ENCODE measurements at regions not wholly inside any gene's neighbourhood (a gene's known extent, or its start where the extent isn't known, plus 50 kb on each side); places are given as distances from the start of the nearest gene placed in this dataset.

DNA sequence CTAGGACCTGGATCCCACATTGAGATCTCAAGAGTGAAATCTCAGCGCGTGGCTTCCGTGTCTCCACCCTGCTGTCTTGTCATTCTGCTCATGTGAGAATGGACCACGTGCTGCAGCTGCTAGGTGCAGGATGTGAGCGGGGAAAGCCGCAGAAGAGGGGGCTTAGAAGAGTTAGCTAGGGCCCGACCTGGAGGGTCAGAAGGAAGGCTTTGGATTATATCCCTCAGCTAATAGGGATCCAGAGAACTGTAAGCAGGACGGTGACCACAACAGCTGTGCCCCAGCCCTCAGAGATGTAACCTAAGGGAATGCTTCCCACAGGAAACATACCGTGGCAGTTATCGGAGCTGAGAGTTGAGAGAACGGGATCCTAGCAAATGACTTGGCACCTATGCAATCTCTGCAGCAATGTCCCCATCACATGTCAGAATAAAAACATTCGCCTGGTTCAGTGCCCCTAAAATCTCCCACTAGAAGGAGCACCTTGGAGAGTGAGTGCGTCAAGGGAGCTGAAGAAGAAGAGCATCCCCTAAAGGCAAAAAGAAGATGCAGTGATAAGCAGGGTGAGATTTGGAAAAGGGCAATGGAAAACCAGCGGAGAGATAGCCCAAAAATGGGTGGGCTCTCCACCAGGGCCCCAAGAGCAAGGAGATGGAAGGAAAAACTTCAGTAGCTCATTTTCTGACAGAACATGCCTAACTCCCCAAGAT, 76.9 kb upstream of the ST8SIA2 start:
- CTCF ChIA-PET, result interaction anchor here (1.4 kb wide), 1 partner anchor 10 kb away, joined by 3 read pairs; no protein-coding TSS in a partner anchor
- Histone ChIP-seq H3K4me2 (ENCODE audit: low read length) (no peak overlapping the region), H3K9ac (ENCODE audit: low read length) (no peak overlapping the region), H3K4me3 (replicated peaks in 1 of 2; ENCODE audit: low read depth in 1 of 2, low read length in 2 of 2) (no peak overlapping the region), H3K4me1 (ENCODE audit: control insufficient read depth in 1 of 2, insufficient read depth in 2 of 2, low read length in 2 of 2) (no peaks in the 10 kb centered on the region), H3K27me3 (ENCODE audit: insufficient read depth, low read length) (peaks cover 65% of the 10 kb centered on the region), H3K9me2 (ENCODE audit: insufficient read depth) (no peaks in the 10 kb centered on the region), H3K9me3 (ENCODE audit: control insufficient read depth in 1 of 2, insufficient read depth in 1 of 2, low read depth in 1 of 2, low read length in 2 of 2) (no peaks in the 10 kb centered on the region), H3K79me2 (ENCODE audit: insufficient read depth, low read length) (no peaks in the 10 kb centered on the region), H2AFZ (ENCODE audit: low read depth, low read length, poor library complexity, severe bottlenecking) (no peak overlapping the region), H4K20me1 (ENCODE audit: insufficient read depth) (no peaks in the 10 kb centered on the region), H3K27ac (ENCODE audit: low read depth, low read length) (no peak overlapping the region), H3K36me3 (ENCODE audit: control insufficient read depth in 1 of 2, insufficient read depth in 2 of 2, low read length in 2 of 2) (no peaks in the 10 kb centered on the region)
- POLR2A ChIA-PET, result no interaction called here
- ATAC-seq, result no peak
- no TSS peak for BruUV-seq (replicated peaks)
- RAD21 ChIA-PET (ENCODE audit: low non-redundant PET in 1 of 2, low total read pairs in 2 of 2, uncharacterized antibody in 2 of 2, unreplicated experiment in 2 of 2), result no interaction called here
- no peak for DNase-seq (ENCODE audit: low read depth, low spot score)
- intact Hi-C loops (cut with micrococcal nuclease), result no loop called here
- no peak for TF ChIP-seq JUND (IDR thresholded peaks at IDR 0.05)
- no peak for TF ChIP-seq SP1 (IDR thresholded peaks at IDR 0.05; ENCODE audit: low read depth)
- TF ChIP-seq, protein P1, sequence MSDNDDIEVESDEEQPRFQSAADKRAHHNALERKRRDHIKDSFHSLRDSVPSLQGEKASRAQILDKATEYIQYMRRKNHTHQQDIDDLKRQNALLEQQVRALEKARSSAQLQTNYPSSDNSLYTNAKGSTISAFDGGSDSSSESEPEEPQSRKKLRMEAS (IDR thresholded peaks at IDR 0.05), result no peak
- TF ChIP-seq EZH2phosphoT487 (IDR thresholded peaks at IDR 0.05; ENCODE audit: borderline replicate concordance), result no peak
- no peak for TF ChIP-seq EZH2 (IDR thresholded peaks at IDR 0.05)
- TF ChIP-seq POLR2A (IDR thresholded peaks at IDR 0.05; ENCODE audit: borderline replicate concordance, extremely low read depth, insufficient read depth, insufficient read length), result no peak

DNA sequence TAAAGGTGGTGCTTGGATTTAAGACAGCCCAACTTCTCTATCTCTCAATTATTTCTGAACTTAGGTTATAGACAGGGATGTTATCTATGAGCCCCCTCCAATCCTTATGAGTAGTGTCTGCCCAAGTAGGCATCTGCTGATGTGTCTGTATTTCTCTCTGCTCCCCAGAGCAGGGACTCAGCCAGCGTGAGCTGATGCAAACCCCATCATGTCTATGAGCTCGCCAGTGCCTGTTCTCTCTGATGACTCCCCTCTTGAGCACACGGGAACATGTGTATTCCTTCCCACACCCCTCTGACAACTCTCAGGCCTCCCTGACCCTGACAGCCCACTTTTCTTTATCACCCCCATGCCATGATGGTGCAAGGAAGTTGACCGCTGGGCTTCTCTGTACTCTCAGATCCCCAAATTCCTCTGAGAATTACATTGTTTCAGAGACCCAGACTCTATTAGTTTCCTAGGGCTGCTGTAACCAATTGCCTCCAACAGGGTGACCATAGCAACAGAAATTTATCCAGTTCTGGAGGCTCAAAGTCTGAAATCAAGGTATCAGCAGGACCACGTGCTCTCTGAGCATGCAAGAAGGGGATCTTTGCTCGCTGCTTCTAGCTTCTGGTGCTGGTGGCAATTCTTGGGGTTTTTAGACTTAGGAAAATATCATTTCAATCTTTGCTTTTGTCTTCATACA, 73.5 kb upstream of the ST8SIA2 start:
- CTCF ChIA-PET, result no interaction called here
- peaks cover 67% of the 10 kb centered on the region for H3K27me3 ChIP-seq (ENCODE audit: insufficient read depth, low read length)
- intact Hi-C loops (cut with micrococcal nuclease), result no loop called here
- no peaks in the 10 kb centered on the region for H3K36me3 ChIP-seq (ENCODE audit: control insufficient read depth in 1 of 2, insufficient read depth in 2 of 2, low read length in 2 of 2)
- BruUV-seq (replicated peaks), result no TSS peak
- ATAC-seq (no peak), DNase-seq (ENCODE audit: low read depth, low spot score) (no peak)
- H3K9me2 ChIP-seq (ENCODE audit: insufficient read depth), result no peaks in the 10 kb centered on the region
- H3K4me2 ChIP-seq (ENCODE audit: low read length), result no peak overlapping the region
- RAD21 ChIA-PET (ENCODE audit: low non-redundant PET in 1 of 2, low total read pairs in 2 of 2, uncharacterized antibody in 2 of 2, unreplicated experiment in 2 of 2), result no interaction called here
- no peak overlapping the region for H3K9ac ChIP-seq (ENCODE audit: low read length)
- no peaks in the 10 kb centered on the region for H3K9me3 ChIP-seq (ENCODE audit: control insufficient read depth in 1 of 2, insufficient read depth in 1 of 2, low read depth in 1 of 2, low read length in 2 of 2)
- no peaks in the 10 kb centered on the region for H3K79me2 ChIP-seq (ENCODE audit: insufficient read depth, low read length)
- POLR2A ChIA-PET, result no interaction called here
- no peaks in the 10 kb centered on the region for H3K4me1 ChIP-seq (ENCODE audit: control insufficient read depth in 1 of 2, insufficient read depth in 2 of 2, low read length in 2 of 2)
- H4K20me1 ChIP-seq (ENCODE audit: insufficient read depth), result no peaks in the 10 kb centered on the region
- no peak overlapping the region for H2AFZ ChIP-seq (ENCODE audit: low read depth, low read length, poor library complexity, severe bottlenecking)
- no peak overlapping the region for H3K4me3 ChIP-seq (replicated peaks in 1 of 2; ENCODE audit: low read depth in 1 of 2, low read length in 2 of 2)
- H3K27ac ChIP-seq (ENCODE audit: low read depth, low read length), result no peak overlapping the region
- TF ChIP-seq SP1 (IDR thresholded peaks at IDR 0.05; ENCODE audit: low read depth) (no peak), SIN3A (IDR thresholded peaks at IDR 0.05; ENCODE audit: low read depth) (no peak), ELF1 (IDR thresholded peaks at IDR 0.05; ENCODE audit: borderline replicate concordance, low read depth) (no peak), FOSL1 (IDR thresholded peaks at IDR 0.05; ENCODE audit: low read depth) (no peak), TCF7L2 (IDR thresholded peaks at IDR 0.05; ENCODE audit: borderline replicate concordance, extremely low read depth, insufficient read depth, insufficient read length) (no peak), SRF (IDR thresholded peaks at IDR 0.05; ENCODE audit: low read depth) (no peak)
- TF ChIP-seq, protein P2, sequence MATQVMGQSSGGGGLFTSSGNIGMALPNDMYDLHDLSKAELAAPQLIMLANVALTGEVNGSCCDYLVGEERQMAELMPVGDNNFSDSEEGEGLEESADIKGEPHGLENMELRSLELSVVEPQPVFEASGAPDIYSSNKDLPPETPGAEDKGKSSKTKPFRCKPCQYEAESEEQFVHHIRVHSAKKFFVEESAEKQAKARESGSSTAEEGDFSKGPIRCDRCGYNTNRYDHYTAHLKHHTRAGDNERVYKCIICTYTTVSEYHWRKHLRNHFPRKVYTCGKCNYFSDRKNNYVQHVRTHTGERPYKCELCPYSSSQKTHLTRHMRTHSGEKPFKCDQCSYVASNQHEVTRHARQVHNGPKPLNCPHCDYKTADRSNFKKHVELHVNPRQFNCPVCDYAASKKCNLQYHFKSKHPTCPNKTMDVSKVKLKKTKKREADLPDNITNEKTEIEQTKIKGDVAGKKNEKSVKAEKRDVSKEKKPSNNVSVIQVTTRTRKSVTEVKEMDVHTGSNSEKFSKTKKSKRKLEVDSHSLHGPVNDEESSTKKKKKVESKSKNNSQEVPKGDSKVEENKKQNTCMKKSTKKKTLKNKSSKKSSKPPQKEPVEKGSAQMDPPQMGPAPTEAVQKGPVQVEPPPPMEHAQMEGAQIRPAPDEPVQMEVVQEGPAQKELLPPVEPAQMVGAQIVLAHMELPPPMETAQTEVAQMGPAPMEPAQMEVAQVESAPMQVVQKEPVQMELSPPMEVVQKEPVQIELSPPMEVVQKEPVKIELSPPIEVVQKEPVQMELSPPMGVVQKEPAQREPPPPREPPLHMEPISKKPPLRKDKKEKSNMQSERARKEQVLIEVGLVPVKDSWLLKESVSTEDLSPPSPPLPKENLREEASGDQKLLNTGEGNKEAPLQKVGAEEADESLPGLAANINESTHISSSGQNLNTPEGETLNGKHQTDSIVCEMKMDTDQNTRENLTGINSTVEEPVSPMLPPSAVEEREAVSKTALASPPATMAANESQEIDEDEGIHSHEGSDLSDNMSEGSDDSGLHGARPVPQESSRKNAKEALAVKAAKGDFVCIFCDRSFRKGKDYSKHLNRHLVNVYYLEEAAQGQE (IDR thresholded peaks at IDR 0.05; ENCODE audit: low read depth), result no peak
- TF ChIP-seq, protein P3, sequence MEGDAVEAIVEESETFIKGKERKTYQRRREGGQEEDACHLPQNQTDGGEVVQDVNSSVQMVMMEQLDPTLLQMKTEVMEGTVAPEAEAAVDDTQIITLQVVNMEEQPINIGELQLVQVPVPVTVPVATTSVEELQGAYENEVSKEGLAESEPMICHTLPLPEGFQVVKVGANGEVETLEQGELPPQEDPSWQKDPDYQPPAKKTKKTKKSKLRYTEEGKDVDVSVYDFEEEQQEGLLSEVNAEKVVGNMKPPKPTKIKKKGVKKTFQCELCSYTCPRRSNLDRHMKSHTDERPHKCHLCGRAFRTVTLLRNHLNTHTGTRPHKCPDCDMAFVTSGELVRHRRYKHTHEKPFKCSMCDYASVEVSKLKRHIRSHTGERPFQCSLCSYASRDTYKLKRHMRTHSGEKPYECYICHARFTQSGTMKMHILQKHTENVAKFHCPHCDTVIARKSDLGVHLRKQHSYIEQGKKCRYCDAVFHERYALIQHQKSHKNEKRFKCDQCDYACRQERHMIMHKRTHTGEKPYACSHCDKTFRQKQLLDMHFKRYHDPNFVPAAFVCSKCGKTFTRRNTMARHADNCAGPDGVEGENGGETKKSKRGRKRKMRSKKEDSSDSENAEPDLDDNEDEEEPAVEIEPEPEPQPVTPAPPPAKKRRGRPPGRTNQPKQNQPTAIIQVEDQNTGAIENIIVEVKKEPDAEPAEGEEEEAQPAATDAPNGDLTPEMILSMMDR (IDR thresholded peaks at IDR 0.05 in 2 of 3, conservative IDR thresholded peaks at IDR 0.05 in 1 of 3; ENCODE audit: borderline replicate concordance in 1 of 3, insufficient read depth in 1 of 3, low read depth in 2 of 3, low read length in 2 of 3), result no peak
- TF ChIP-seq, protein P4, sequence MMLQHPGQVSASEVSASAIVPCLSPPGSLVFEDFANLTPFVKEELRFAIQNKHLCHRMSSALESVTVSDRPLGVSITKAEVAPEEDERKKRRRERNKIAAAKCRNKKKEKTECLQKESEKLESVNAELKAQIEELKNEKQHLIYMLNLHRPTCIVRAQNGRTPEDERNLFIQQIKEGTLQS (IDR thresholded peaks at IDR 0.05), result no peak

Data from HCT116 (cell line).